Keratinocyte (primary cell): ENCODE measurements at regions not wholly inside any gene's neighbourhood (a gene's known extent, or its start where the extent isn't known, plus 50 kb on each side); places are given as distances from the start of the nearest gene placed in this dataset.

Experiments
- EZH2 ChIP-seq: IDR thresholded peaks from one replicate; pipeline ENCODE4 v1.6.1; 2012; ENCODE audit warnings: inconsistent platforms, mild to moderate bottlenecking, low read length, moderate library complexity
- TF ChIP-seq, protein P1 (sequence below), 3 experiments: IDR thresholded peaks in 1 of 3; conservative IDR thresholded peaks in 1 of 3; optimal IDR thresholded peaks in 1 of 3; 2 replicates in 2 of 3; 3 replicates in 1 of 3; pipeline versions ENCODE3 to v1.5.1; 2011; ENCODE audit warnings: low read length in 3 of 3, mild to moderate bottlenecking in 3 of 3, moderate library complexity in 2 of 3, control low read depth in 1 of 3, inconsistent platforms in 1 of 3; ENCODE audit not compliant: insufficient read depth in 2 of 3; ENCODE audit errors: extremely low read depth in 1 of 3

DNA sequence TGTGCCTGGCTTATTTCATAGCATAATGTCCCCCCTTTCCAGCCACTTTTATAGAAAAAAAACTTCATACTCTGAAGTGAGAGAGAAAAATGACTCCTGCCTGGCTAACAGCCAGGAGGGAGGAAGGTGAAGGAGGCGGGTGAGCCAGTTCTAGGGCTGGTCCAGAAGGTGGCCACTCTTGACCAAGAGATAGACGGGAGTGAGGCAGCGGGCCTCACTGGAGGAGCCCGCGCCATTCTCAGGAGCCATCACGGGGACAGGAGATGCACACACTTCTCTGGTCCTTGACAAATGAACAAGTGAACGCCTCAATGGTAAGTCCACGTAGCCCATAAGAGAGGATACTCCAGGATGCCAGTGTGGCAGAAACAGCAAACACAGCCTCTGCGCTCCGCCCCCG lies 231.4 kb downstream of the UQCRFS1 start:
- TF ChIP-seq, protein P1, sequence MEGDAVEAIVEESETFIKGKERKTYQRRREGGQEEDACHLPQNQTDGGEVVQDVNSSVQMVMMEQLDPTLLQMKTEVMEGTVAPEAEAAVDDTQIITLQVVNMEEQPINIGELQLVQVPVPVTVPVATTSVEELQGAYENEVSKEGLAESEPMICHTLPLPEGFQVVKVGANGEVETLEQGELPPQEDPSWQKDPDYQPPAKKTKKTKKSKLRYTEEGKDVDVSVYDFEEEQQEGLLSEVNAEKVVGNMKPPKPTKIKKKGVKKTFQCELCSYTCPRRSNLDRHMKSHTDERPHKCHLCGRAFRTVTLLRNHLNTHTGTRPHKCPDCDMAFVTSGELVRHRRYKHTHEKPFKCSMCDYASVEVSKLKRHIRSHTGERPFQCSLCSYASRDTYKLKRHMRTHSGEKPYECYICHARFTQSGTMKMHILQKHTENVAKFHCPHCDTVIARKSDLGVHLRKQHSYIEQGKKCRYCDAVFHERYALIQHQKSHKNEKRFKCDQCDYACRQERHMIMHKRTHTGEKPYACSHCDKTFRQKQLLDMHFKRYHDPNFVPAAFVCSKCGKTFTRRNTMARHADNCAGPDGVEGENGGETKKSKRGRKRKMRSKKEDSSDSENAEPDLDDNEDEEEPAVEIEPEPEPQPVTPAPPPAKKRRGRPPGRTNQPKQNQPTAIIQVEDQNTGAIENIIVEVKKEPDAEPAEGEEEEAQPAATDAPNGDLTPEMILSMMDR (optimal IDR thresholded peaks at IDR 0.05 in 1 of 3, IDR thresholded peaks at IDR 0.05 in 1 of 3, conservative IDR thresholded peaks at IDR 0.05 in 1 of 3; ENCODE audit: extremely low read depth in 1 of 3, insufficient read depth in 2 of 3, low read length in 3 of 3): no peak
- TF ChIP-seq EZH2: no peak
